Astrocyte (in vitro differentiated cells and primary cell): ENCODE measurements at regions not wholly inside any gene's neighbourhood (a gene's known extent, or its start where the extent isn't known, plus 50 kb on each side); places are given as distances from the start of the nearest gene placed in this dataset.

Experiments
- EZH2 ChIP-seq: IDR thresholded peaks from 2 replicates; pipeline ENCODE4 v1.6.1; 2012; ENCODE audit warnings: mild to moderate bottlenecking, low read length, inconsistent platforms; ENCODE audit not compliant: insufficient read depth
- TF ChIP-seq, protein P1 (sequence below): IDR thresholded peaks from 2 replicates; pipeline ENCODE4 v1.5.1; 2011; ENCODE audit warnings: low read depth, mild to moderate bottlenecking, inconsistent platforms, low read length, moderate library complexity; ENCODE audit not compliant: insufficient read depth

DNA sequence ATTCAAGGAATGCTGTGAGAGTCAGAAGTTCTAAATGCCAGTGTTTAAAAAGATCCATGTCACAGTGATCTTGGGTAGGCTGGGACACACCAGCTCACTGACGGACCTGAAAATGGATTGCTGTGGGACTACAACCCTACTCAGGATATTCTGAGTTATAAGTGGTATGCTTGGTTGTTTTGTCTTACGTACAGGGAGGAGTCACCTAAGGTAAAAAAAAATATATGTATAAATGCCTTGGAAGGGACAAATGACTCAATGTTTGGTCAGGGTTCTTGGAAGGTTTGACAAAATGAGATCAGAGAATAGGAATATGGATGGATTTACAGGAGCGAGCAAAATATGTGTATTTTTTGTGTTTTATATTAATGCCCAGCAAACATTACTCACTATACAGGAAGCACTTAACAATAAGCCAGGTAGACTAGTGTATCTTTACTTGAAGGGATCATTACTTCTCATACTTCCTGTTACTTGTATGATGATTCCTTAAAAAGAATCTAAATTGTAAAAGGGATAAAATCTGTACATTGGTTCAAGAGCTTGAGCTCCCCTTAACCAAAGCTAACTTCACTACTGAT lies 767.3 kb downstream of the GBE1 start:
- no peak for TF ChIP-seq EZH2
- TF ChIP-seq, protein P1, sequence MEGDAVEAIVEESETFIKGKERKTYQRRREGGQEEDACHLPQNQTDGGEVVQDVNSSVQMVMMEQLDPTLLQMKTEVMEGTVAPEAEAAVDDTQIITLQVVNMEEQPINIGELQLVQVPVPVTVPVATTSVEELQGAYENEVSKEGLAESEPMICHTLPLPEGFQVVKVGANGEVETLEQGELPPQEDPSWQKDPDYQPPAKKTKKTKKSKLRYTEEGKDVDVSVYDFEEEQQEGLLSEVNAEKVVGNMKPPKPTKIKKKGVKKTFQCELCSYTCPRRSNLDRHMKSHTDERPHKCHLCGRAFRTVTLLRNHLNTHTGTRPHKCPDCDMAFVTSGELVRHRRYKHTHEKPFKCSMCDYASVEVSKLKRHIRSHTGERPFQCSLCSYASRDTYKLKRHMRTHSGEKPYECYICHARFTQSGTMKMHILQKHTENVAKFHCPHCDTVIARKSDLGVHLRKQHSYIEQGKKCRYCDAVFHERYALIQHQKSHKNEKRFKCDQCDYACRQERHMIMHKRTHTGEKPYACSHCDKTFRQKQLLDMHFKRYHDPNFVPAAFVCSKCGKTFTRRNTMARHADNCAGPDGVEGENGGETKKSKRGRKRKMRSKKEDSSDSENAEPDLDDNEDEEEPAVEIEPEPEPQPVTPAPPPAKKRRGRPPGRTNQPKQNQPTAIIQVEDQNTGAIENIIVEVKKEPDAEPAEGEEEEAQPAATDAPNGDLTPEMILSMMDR: no peak
